ENCODE measurements at regions not wholly inside any gene's neighbourhood (a gene's known extent, or its start where the extent isn't known, plus 50 kb on each side); places are given as distances from the start of the nearest gene placed in this dataset.

- H4K20me1 ChIP-seq (ENCODE audit: insufficient read depth, poor library complexity, severe bottlenecking) = no peaks in the 10 kb centered on the region
- no peak overlapping the region for H3K4me3 ChIP-seq
- H3K27ac ChIP-seq = no peak overlapping the region
- no peak overlapping the region for H3K4me2 ChIP-seq
- no peaks in the 10 kb centered on the region for H3K4me1 ChIP-seq (ENCODE audit: insufficient read depth)
- H3K9me3 ChIP-seq (ENCODE audit: low read depth) = no peaks in the 10 kb centered on the region
- no peak for TF ChIP-seq EZH2phosphoT487 (IDR thresholded peaks at IDR 0.05; ENCODE audit: low read depth, severe bottlenecking, unreplicated experiment)
- TF ChIP-seq CTCF (IDR thresholded peaks at IDR 0.05; ENCODE audit: poor library complexity) = no peak
- no peak for TF ChIP-seq EZH2 (IDR thresholded peaks at IDR 0.05; ENCODE audit: borderline replicate concordance)
- no peak for DNase-seq (ENCODE audit: low spot score)
- H3K27me3 ChIP-seq = no peaks in the 10 kb centered on the region
- no peaks in the 10 kb centered on the region for H3K9me2 ChIP-seq (replicated peaks; ENCODE audit: insufficient read depth)
- no peak overlapping the region for H2AFZ ChIP-seq
- H3K36me3 ChIP-seq (replicated peaks; ENCODE audit: insufficient read depth, low read depth) = no peaks in the 10 kb centered on the region
- WGBS (ENCODE audit: low lambda C conversion rate, missing lambda C conversion rate) = 90% methylated on average over 8 of the region's 8 CpGs
- no peaks in the 10 kb centered on the region for H3K79me2 ChIP-seq
Measured at GRCh38 chr2:2484301-2484700, 153.2 kb upstream of the MYT1L start.

- DNase-seq (ENCODE audit: low spot score) = no peak
- Histone ChIP-seq H3K4me2 (no peak overlapping the region), H3K27ac (no peak overlapping the region), H3K9me3 (ENCODE audit: low read depth) (no peaks in the 10 kb centered on the region), H3K79me2 (no peaks in the 10 kb centered on the region), H4K20me1 (ENCODE audit: insufficient read depth, poor library complexity, severe bottlenecking) (no peaks in the 10 kb centered on the region), H3K36me3 (replicated peaks; ENCODE audit: insufficient read depth, low read depth) (no peaks in the 10 kb centered on the region), H3K27me3 (no peaks in the 10 kb centered on the region), H3K9me2 (replicated peaks; ENCODE audit: insufficient read depth) (no peaks in the 10 kb centered on the region), H2AFZ (no peak overlapping the region), H3K4me1 (ENCODE audit: insufficient read depth) (no peaks in the 10 kb centered on the region), H3K4me3 (no peak overlapping the region)
- TF ChIP-seq EZH2phosphoT487 (IDR thresholded peaks at IDR 0.05; ENCODE audit: low read depth, severe bottlenecking, unreplicated experiment) (no peak), CTCF (IDR thresholded peaks at IDR 0.05; ENCODE audit: poor library complexity) (no peak), EZH2 (IDR thresholded peaks at IDR 0.05; ENCODE audit: borderline replicate concordance) (no peak)
- 91% methylated on average over 4 of the region's 4 CpGs for WGBS (ENCODE audit: low lambda C conversion rate, missing lambda C conversion rate)
Measured at GRCh38 chr2:2482851-2483250, 151.8 kb upstream of the MYT1L start.

- no peaks in the 10 kb centered on the region for H3K9me3 ChIP-seq (ENCODE audit: low read depth)
- no peaks in the 10 kb centered on the region for H3K79me2 ChIP-seq
- H3K4me2 ChIP-seq = no peak overlapping the region
- TF ChIP-seq EZH2phosphoT487 (IDR thresholded peaks at IDR 0.05; ENCODE audit: low read depth, severe bottlenecking, unreplicated experiment) = no peak
- TF ChIP-seq CTCF (IDR thresholded peaks at IDR 0.05; ENCODE audit: poor library complexity) = no peak
- no peak for TF ChIP-seq EZH2 (IDR thresholded peaks at IDR 0.05; ENCODE audit: borderline replicate concordance)
- H3K4me1 ChIP-seq (ENCODE audit: insufficient read depth) = no peaks in the 10 kb centered on the region
- H3K27ac ChIP-seq = no peak overlapping the region
- no peak overlapping the region for H3K4me3 ChIP-seq
- no peak overlapping the region for H2AFZ ChIP-seq
- DNase-seq (ENCODE audit: low spot score) = no peak
- no peaks in the 10 kb centered on the region for H4K20me1 ChIP-seq (ENCODE audit: insufficient read depth, poor library complexity, severe bottlenecking)
- H3K36me3 ChIP-seq (replicated peaks; ENCODE audit: insufficient read depth, low read depth) = no peaks in the 10 kb centered on the region
- no peaks in the 10 kb centered on the region for H3K27me3 ChIP-seq
- H3K9me2 ChIP-seq (replicated peaks; ENCODE audit: insufficient read depth) = no peaks in the 10 kb centered on the region
- 88% methylated on average over 12 of the region's 12 CpGs for WGBS (ENCODE audit: low lambda C conversion rate, missing lambda C conversion rate)
Measured at GRCh38 chr2:2472881-2473280, 141.8 kb upstream of the MYT1L start.

- H4K20me1 ChIP-seq (ENCODE audit: insufficient read depth, poor library complexity, severe bottlenecking) = no peaks in the 10 kb centered on the region
- H2AFZ ChIP-seq = no peak overlapping the region
- H3K36me3 ChIP-seq (replicated peaks; ENCODE audit: insufficient read depth, low read depth) = no peaks in the 10 kb centered on the region
- no peak overlapping the region for H3K4me3 ChIP-seq
- DNase-seq (ENCODE audit: low spot score) = no peak
- no peak for TF ChIP-seq EZH2phosphoT487 (IDR thresholded peaks at IDR 0.05; ENCODE audit: low read depth, severe bottlenecking, unreplicated experiment)
- no peak for TF ChIP-seq CTCF (IDR thresholded peaks at IDR 0.05; ENCODE audit: poor library complexity)
- TF ChIP-seq EZH2 (IDR thresholded peaks at IDR 0.05; ENCODE audit: borderline replicate concordance) = no peak
- no peaks in the 10 kb centered on the region for H3K9me3 ChIP-seq (ENCODE audit: low read depth)
- WGBS (ENCODE audit: low lambda C conversion rate, missing lambda C conversion rate) = 91% methylated on average over 11 of the region's 11 CpGs
- H3K27ac ChIP-seq = no peak overlapping the region
- no peaks in the 10 kb centered on the region for H3K9me2 ChIP-seq (replicated peaks; ENCODE audit: insufficient read depth)
- no peaks in the 10 kb centered on the region for H3K27me3 ChIP-seq
- H3K4me2 ChIP-seq = no peak overlapping the region
- H3K79me2 ChIP-seq = no peaks in the 10 kb centered on the region
- H3K4me1 ChIP-seq (ENCODE audit: insufficient read depth) = no peaks in the 10 kb centered on the region
Measured at GRCh38 chr2:2472044-2472443, 141.0 kb upstream of the MYT1L start.
